ENCODE measurements at regions not wholly inside any gene's neighbourhood (a gene's known extent, or its start where the extent isn't known, plus 50 kb on each side); places are given as distances from the start of the nearest gene placed in this dataset.

- no peak for DNase-seq
These were observed 439.6 kb downstream of the CDH8 start for GRCh38 chr16:61596655-61597054.

GRCh38 chr16:61595605-61596004 lies 440.6 kb downstream of the CDH8 start:
- DNase-seq = no peak

- no peak for DNase-seq
These were observed 445.7 kb downstream of the CDH8 start for GRCh38 chr16:61590577-61590976.

- DNase-seq = no peak
These were observed 448.7 kb downstream of the CDH8 start for GRCh38 chr16:61587526-61587925.

- DNase-seq = no peak
These were observed 454.7 kb downstream of the CDH8 start for GRCh38 chr16:61581417-61582046.

- no peak for DNase-seq
These were observed 455.7 kb downstream of the CDH8 start for GRCh38 chr16:61580579-61580978.

- no peak for DNase-seq
These were observed 457.0 kb downstream of the CDH8 start for GRCh38 chr16:61579195-61579594.

- DNase-seq = no peak
These were observed 459.8 kb downstream of the CDH8 start for GRCh38 chr16:61576476-61576875.

- no peak for DNase-seq
These were observed 460.6 kb downstream of the CDH8 start for GRCh38 chr16:61575617-61576016.

- DNase-seq = no peak
These were observed 467.2 kb downstream of the CDH8 start for GRCh38 chr16:61569028-61569427.

GRCh38 chr16:61564716-61565115 lies 471.5 kb downstream of the CDH8 start:
- DNase-seq = no peak

- DNase-seq = no peak
These were observed 480.4 kb downstream of the CDH8 start for GRCh38 chr16:61555718-61556441.

GRCh38 chr16:61549327-61549726 lies 486.9 kb downstream of the CDH8 start:
- no peak for DNase-seq

- no peak for DNase-seq
These were observed 488.6 kb downstream of the CDH8 start for GRCh38 chr16:61547626-61548025.

GRCh38 chr16:61544165-61544564 lies 492.1 kb downstream of the CDH8 start:
- no peak for DNase-seq

GRCh38 chr16:61540216-61540615 lies 496.0 kb downstream of the CDH8 start:
- no peak for DNase-seq

- DNase-seq = no peak
These were observed 505.5 kb downstream of the CDH8 start for GRCh38 chr16:61530697-61531096.

- no peak for DNase-seq
These were observed 535.4 kb downstream of the CDH8 start for GRCh38 chr16:61500851-61501250.

GRCh38 chr16:61480250-61480649 lies 556.0 kb downstream of the CDH8 start:
- no peak for DNase-seq

- DNase-seq = no peak
These were observed 564.5 kb downstream of the CDH8 start for GRCh38 chr16:61471737-61472136.

- no peak for DNase-seq
These were observed 565.2 kb downstream of the CDH8 start for GRCh38 chr16:61471023-61471422.

GRCh38 chr16:61465285-61465684 lies 571.0 kb downstream of the CDH8 start:
- DNase-seq = no peak

- no peak for DNase-seq
These were observed 576.2 kb downstream of the CDH8 start for GRCh38 chr16:61460020-61460419.

- DNase-seq = no peak
These were observed 600.9 kb downstream of the CDH8 start for GRCh38 chr16:61435346-61435745.

GRCh38 chr16:61432421-61432820 lies 603.8 kb downstream of the CDH8 start:
- no peak for DNase-seq
